ENCODE measurements at regions not wholly inside any gene's neighbourhood (a gene's known extent, or its start where the extent isn't known, plus 50 kb on each side); places are given as distances from the start of the nearest gene placed in this dataset.

DNA sequence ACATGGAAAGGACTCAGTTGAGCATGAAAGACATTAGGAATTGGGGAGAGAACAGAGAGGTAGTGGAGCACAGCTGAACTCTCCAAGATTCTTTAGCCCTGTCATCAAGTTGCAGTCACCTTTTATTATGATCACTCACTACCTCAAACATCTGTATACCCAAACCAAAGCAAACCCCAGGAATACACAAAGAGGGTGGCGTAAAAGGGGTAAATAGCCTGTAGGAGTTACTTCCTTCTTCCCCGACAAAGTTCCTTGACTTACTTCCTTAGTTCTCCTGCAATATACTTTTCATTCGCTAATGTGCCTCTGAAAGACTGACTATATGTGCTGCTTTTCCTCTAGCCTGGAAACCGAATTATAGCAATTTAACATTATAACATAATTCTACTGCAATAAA is 159.9 kb downstream of the SPRY1 start:
- H3K79me2 ChIP-seq (ENCODE audit: control insufficient read depth, insufficient read depth, low read length): no peaks in the 10 kb centered on the region
- H3K9me1 ChIP-seq (ENCODE audit: control insufficient read depth, extremely low read depth, insufficient read depth, low read length): no peaks in the 10 kb centered on the region
- no peak overlapping the region for H2AFZ ChIP-seq (ENCODE audit: control insufficient read depth, low read length)
- DNase-seq (ENCODE audit: low read depth, low spot score) (no peak), FAIRE-seq (no peak)
- no peak overlapping the region for H3K27ac ChIP-seq (ENCODE audit: control insufficient read depth, insufficient read depth, low read length)
- dilution Hi-C loops (cut with MboI; ENCODE audit: extremely low pct_ligation_motif_present, low sequenced_read_pairs): no loop called here
- H3K4me1 ChIP-seq (ENCODE audit: control insufficient read depth, extremely low read depth, insufficient read depth, low read length): peaks cover 22% of the 10 kb centered on the region
- no peaks in the 10 kb centered on the region for H3K36me3 ChIP-seq (ENCODE audit: control insufficient read depth in 2 of 2, extremely low read depth in 1 of 2, insufficient read depth in 2 of 2, low read length in 2 of 2)
- no peak overlapping the region for H3K9ac ChIP-seq (ENCODE audit: control insufficient read depth, extremely low read depth, insufficient read depth, low read length)
- no peaks in the 10 kb centered on the region for H4K20me1 ChIP-seq (ENCODE audit: control insufficient read depth, extremely low read depth, insufficient read depth, low read length)
- H3K4me2 ChIP-seq (ENCODE audit: control insufficient read depth, extremely low read depth, insufficient read depth, low read depth, low read length): no peak overlapping the region
- no peak overlapping the region for H3K4me3 ChIP-seq (ENCODE audit: control insufficient read depth in 2 of 3, extremely low read depth in 1 of 3, insufficient read depth in 2 of 3, low read depth in 1 of 3, low read length in 3 of 3)
- H3K9me3 ChIP-seq (ENCODE audit: control insufficient read depth, low read depth, low read length): no peaks in the 10 kb centered on the region
- TF ChIP-seq, protein P1, sequence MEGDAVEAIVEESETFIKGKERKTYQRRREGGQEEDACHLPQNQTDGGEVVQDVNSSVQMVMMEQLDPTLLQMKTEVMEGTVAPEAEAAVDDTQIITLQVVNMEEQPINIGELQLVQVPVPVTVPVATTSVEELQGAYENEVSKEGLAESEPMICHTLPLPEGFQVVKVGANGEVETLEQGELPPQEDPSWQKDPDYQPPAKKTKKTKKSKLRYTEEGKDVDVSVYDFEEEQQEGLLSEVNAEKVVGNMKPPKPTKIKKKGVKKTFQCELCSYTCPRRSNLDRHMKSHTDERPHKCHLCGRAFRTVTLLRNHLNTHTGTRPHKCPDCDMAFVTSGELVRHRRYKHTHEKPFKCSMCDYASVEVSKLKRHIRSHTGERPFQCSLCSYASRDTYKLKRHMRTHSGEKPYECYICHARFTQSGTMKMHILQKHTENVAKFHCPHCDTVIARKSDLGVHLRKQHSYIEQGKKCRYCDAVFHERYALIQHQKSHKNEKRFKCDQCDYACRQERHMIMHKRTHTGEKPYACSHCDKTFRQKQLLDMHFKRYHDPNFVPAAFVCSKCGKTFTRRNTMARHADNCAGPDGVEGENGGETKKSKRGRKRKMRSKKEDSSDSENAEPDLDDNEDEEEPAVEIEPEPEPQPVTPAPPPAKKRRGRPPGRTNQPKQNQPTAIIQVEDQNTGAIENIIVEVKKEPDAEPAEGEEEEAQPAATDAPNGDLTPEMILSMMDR (optimal IDR thresholded peaks at IDR 0.05 in 1 of 3, IDR thresholded peaks at IDR 0.05 in 1 of 3, conservative IDR thresholded peaks at IDR 0.05 in 1 of 3; ENCODE audit: extremely low read depth in 1 of 3, insufficient read depth in 2 of 3, low read length in 3 of 3): no peak
- TF ChIP-seq EZH2 (IDR thresholded peaks at IDR 0.05; ENCODE audit: low read length): no peak
- no peaks in the 10 kb centered on the region for H3K27me3 ChIP-seq (ENCODE audit: control insufficient read depth, extremely low read depth, insufficient read depth, low read length)

DNA sequence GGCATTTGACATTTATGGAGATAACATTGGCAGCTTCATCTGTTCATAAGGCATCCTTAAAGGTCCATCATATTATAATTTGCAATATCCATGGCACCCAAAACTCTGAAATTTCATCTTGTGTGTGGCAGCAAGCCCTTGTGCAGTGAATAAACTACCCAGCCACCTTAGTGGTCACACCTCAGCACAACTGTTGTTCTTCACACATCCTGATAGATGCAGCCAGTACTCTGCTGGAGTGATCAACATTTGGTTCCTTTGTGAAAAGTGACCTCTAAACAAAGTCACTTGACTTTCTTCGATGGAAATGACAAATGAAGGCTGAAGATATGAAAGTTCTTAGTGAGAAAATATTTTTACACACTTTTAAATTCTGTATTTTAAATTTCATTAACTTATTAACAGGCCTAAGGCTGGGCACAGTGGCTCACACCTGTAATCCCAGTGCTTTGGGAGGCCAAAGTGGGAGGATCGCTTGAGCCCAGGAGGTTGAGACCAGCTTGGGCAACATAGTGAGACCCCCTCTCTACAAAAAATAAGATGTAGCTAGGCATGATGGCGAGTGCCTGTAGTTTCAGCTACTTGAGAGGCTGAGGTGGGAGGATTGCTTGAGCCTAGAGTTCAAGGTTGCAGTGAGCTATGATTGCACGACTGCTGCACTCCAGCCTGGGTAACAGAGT is 161.4 kb downstream of the SPRY1 start:
- no peaks in the 10 kb centered on the region for H4K20me1 ChIP-seq (ENCODE audit: control insufficient read depth, extremely low read depth, insufficient read depth, low read length)
- H3K27ac ChIP-seq (ENCODE audit: control insufficient read depth, insufficient read depth, low read length): no peak overlapping the region
- H3K79me2 ChIP-seq (ENCODE audit: control insufficient read depth, insufficient read depth, low read length): no peaks in the 10 kb centered on the region
- H3K9me1 ChIP-seq (ENCODE audit: control insufficient read depth, extremely low read depth, insufficient read depth, low read length): no peaks in the 10 kb centered on the region
- H3K4me3 ChIP-seq (ENCODE audit: control insufficient read depth in 2 of 3, extremely low read depth in 1 of 3, insufficient read depth in 2 of 3, low read depth in 1 of 3, low read length in 3 of 3): no peak overlapping the region
- TF ChIP-seq EZH2 (IDR thresholded peaks at IDR 0.05; ENCODE audit: low read length): no peak
- TF ChIP-seq, protein P1 (optimal IDR thresholded peaks at IDR 0.05 in 1 of 3, IDR thresholded peaks at IDR 0.05 in 1 of 3, conservative IDR thresholded peaks at IDR 0.05 in 1 of 3; ENCODE audit: extremely low read depth in 1 of 3, insufficient read depth in 2 of 3, low read length in 3 of 3): no peak
- H3K9ac ChIP-seq (ENCODE audit: control insufficient read depth, extremely low read depth, insufficient read depth, low read length): no peak overlapping the region
- no peaks in the 10 kb centered on the region for H3K27me3 ChIP-seq (ENCODE audit: control insufficient read depth, extremely low read depth, insufficient read depth, low read length)
- H3K4me2 ChIP-seq (ENCODE audit: control insufficient read depth, extremely low read depth, insufficient read depth, low read depth, low read length): no peak overlapping the region
- FAIRE-seq (no peak), DNase-seq (ENCODE audit: low read depth, low spot score) (no peak)
- dilution Hi-C loops (cut with MboI; ENCODE audit: extremely low pct_ligation_motif_present, low sequenced_read_pairs): no loop called here
- no peak overlapping the region for H2AFZ ChIP-seq (ENCODE audit: control insufficient read depth, low read length)
- no peaks in the 10 kb centered on the region for H3K36me3 ChIP-seq (ENCODE audit: control insufficient read depth in 2 of 2, extremely low read depth in 1 of 2, insufficient read depth in 2 of 2, low read length in 2 of 2)
- H3K4me1 ChIP-seq (ENCODE audit: control insufficient read depth, extremely low read depth, insufficient read depth, low read length): peaks cover 25% of the 10 kb centered on the region
- H3K9me3 ChIP-seq (ENCODE audit: control insufficient read depth, low read depth, low read length): no peaks in the 10 kb centered on the region
